ENCODE measurements at regions not wholly inside any gene's neighbourhood (a gene's known extent, or its start where the extent isn't known, plus 50 kb on each side); places are given as distances from the start of the nearest gene placed in this dataset.

DNA sequence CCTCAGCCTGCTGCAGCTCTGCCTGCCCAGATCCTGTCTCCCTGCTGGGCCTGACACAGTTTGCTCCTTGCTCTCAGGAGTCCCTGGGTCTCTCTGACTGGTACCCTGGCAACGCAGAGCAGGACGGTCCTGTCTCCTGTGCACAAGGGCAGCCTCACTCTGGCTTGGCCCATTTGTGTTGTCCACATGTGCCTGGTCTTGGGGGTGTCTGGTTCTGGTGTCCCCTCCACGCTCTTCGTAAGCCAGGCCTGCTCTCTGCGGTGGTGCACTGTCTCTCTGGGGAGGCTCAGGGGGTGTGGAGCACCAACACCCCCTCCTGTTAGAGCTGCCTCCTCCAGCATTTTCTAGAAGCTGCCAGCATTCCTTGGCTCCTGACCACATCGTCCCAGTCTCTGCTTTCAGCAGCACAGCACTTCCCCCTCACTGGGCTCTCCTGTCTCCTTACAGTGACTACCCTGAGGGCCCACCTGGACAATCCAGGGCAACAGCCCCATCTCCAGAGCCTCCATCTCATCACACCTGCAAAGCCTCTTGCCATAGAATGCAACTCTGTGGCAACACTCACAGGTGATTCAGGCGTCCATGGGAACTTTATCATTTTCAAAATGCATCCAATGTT, 235.6 kb upstream of the HS6ST1 start:
- TF ChIP-seq, protein P1, sequence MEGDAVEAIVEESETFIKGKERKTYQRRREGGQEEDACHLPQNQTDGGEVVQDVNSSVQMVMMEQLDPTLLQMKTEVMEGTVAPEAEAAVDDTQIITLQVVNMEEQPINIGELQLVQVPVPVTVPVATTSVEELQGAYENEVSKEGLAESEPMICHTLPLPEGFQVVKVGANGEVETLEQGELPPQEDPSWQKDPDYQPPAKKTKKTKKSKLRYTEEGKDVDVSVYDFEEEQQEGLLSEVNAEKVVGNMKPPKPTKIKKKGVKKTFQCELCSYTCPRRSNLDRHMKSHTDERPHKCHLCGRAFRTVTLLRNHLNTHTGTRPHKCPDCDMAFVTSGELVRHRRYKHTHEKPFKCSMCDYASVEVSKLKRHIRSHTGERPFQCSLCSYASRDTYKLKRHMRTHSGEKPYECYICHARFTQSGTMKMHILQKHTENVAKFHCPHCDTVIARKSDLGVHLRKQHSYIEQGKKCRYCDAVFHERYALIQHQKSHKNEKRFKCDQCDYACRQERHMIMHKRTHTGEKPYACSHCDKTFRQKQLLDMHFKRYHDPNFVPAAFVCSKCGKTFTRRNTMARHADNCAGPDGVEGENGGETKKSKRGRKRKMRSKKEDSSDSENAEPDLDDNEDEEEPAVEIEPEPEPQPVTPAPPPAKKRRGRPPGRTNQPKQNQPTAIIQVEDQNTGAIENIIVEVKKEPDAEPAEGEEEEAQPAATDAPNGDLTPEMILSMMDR (IDR thresholded peaks at IDR 0.05): no peak
- TF ChIP-seq POLR2A (IDR thresholded peaks at IDR 0.05): no peak
